Small intestine (tissue), 7 donors: ENCODE measurements at regions not wholly inside any gene's neighbourhood (a gene's known extent, or its start where the extent isn't known, plus 50 kb on each side); places are given as distances from the start of the nearest gene placed in this dataset.

Experiments
- DNase-seq, 2 donors: peaks; one replicate each; pipeline versions ENCODE4 v3.0.0 to v3.0.0-alpha.2; 2013
- FAIRE-seq: peaks from 2 replicates; lab custom pipeline; 2012; peaks lifted over from hg19 to GRCh38; lab: Jason Lieb, UNC
- H3K27ac ChIP-seq, 3 donors: one replicate each; pipeline ENCODE4 v1.5.1; 2013; ENCODE audit warnings: low read length in 2 of 3, mild to moderate bottlenecking in 2 of 3, control low read depth in 1 of 3, inconsistent platforms in 1 of 3, low read depth in 1 of 3, moderate library complexity in 1 of 3
- H3K27me3 ChIP-seq, 3 donors: one replicate each; pipeline ENCODE4 v1.6.1; 2013; ENCODE audit warnings: low read length in 3 of 3, inconsistent platforms in 1 of 3; ENCODE audit not compliant: control insufficient read depth in 3 of 3, insufficient read depth in 3 of 3
- H3K36me3 ChIP-seq, 3 donors: one replicate each; pipeline ENCODE4 v1.6.1; 2013; ENCODE audit warnings: low read length in 3 of 3, inconsistent platforms in 1 of 3, low read depth in 1 of 3, mild to moderate bottlenecking in 1 of 3, moderate library complexity in 1 of 3; ENCODE audit not compliant: control insufficient read depth in 3 of 3, insufficient read depth in 2 of 3
- H3K4me1 ChIP-seq, 3 donors: one replicate each; pipeline ENCODE4 v1.6.1; 2013; ENCODE audit warnings: low read length in 2 of 3, inconsistent platforms in 1 of 3, low read depth in 1 of 3, mild to moderate bottlenecking in 1 of 3, moderate library complexity in 1 of 3; ENCODE audit not compliant: control insufficient read depth in 3 of 3, insufficient read depth in 2 of 3
- H3K4me3 ChIP-seq, 3 donors: one replicate each; pipeline ENCODE4 v1.5.1; 2013; ENCODE audit warnings: low read length in 3 of 3, control low read depth in 1 of 3, inconsistent platforms in 1 of 3, low read depth in 1 of 3, mild to moderate bottlenecking in 1 of 3, moderate library complexity in 1 of 3
- H3K9me3 ChIP-seq, 2 donors: one replicate each; pipeline ENCODE4 v1.6.1; 2013; ENCODE audit warnings: low read depth in 1 of 2, low read length in 1 of 2; ENCODE audit not compliant: control insufficient read depth in 2 of 2, insufficient read depth in 1 of 2
- WGBS, 3 donors: extraction: QIAGEN DNeasy Blood & Tissue Kit; methylation state at CpG; one replicate each; pipeline ENCODE4 v1.1.7; 2013; 5-methylcytosine and 5-hydroxymethylcytosine counted together
- donor health status: healthy with polysubstance abuse.
- donor health status: control.
- donor health status: control.
- donor health status: Bipolar disorder and iron deficiency.
- donor health status: healthy.

GRCh38 chr20:24829649-24830370 is 119.3 kb upstream of the CST7 start:
- 77 to 86% (median 77%) methylated on average over 5 of the region's 5 CpGs for WGBS, 3 donors
- Histone ChIP-seq H3K4me3 (no peak overlapping the region), H3K9me3 (no peaks in the 10 kb centered on the region), H3K4me1 (no peaks in the 10 kb centered on the region), H3K36me3 (no peaks in the 10 kb centered on the region), H3K27ac (no peak overlapping the region), H3K27me3 (no peaks in the 10 kb centered on the region)
- FAIRE-seq (no peak), DNase-seq (no peak)

GRCh38 chr20:24830649-24831048 is 118.4 kb upstream of the CST7 start:
- no peak for FAIRE-seq
- no peak for DNase-seq
- Histone ChIP-seq H3K27ac (no peak overlapping the region), H3K4me3 (no peak overlapping the region), H3K27me3 (no peaks in the 10 kb centered on the region), H3K9me3 (no peaks in the 10 kb centered on the region), H3K36me3 (no peaks in the 10 kb centered on the region), H3K4me1 (no peaks in the 10 kb centered on the region)
- 77 to 97% (median 83%) methylated on average over 3 of the region's 3 CpGs for WGBS, 3 donors

- DNase-seq (no peak), FAIRE-seq (no peak)
- WGBS, 3 donors, result 47 to 81% (median 54%) methylated on average over 1 of the region's 1 CpG
Observed at GRCh38 chr20:24831232-24831631, 117.8 kb upstream of the CST7 start.

GRCh38 chr20:24832518-24832917 is 116.6 kb upstream of the CST7 start:
- Histone ChIP-seq H3K4me3 (no peak overlapping the region), H3K9me3 (no peaks in the 10 kb centered on the region), H3K27me3 (no peaks in the 10 kb centered on the region), H3K36me3 (no peaks in the 10 kb centered on the region), H3K27ac (no peak overlapping the region), H3K4me1 (no peaks in the 10 kb centered on the region)
- WGBS, 3 donors, result 85 to 93% (median 91%) methylated on average over 6 of the region's 6 CpGs
- DNase-seq (no peak), FAIRE-seq (no peak)

More at GRCh38 chr20:24831232-24831631, 117.8 kb upstream of the CST7 start:
- Histone ChIP-seq H3K4me3 (no peak overlapping the region), H3K9me3 (no peaks in the 10 kb centered on the region), H3K27me3 (no peaks in the 10 kb centered on the region), H3K36me3 (no peaks in the 10 kb centered on the region), H3K4me1 (no peaks in the 10 kb centered on the region), H3K27ac (no peak overlapping the region)

GRCh38 chr20:24833592-24833991 is 115.5 kb upstream of the CST7 start:
- Histone ChIP-seq H3K4me3 (no peak overlapping the region), H3K36me3 (no peaks in the 10 kb centered on the region), H3K27ac (no peak overlapping the region), H3K4me1 (no peaks in the 10 kb centered on the region), H3K9me3 (no peaks in the 10 kb centered on the region), H3K27me3 (no peaks in the 10 kb centered on the region)
- WGBS, 3 donors, result 75 to 83% (median 81%) methylated on average over 6 of the region's 6 CpGs
- FAIRE-seq (no peak), DNase-seq (no peak)

GRCh38 chr20:24834310-24834709 is 114.8 kb upstream of the CST7 start:
- no peak for DNase-seq
- Histone ChIP-seq H3K27ac (no peak overlapping the region), H3K4me3 (no peak overlapping the region), H3K9me3 (no peaks in the 10 kb centered on the region), H3K36me3 (no peaks in the 10 kb centered on the region), H3K27me3 (no peaks in the 10 kb centered on the region), H3K4me1 (no peaks in the 10 kb centered on the region)
- WGBS, 3 donors, result 60 to 79% (median 72%) methylated on average over 1 of the region's 1 CpG
- no peak for FAIRE-seq

- WGBS, 3 donors, result 73 to 78% (median 76%) methylated on average over 5 of the region's 5 CpGs
- H3K27ac ChIP-seq, result no peak overlapping the region
- H3K27me3 ChIP-seq, result no peaks in the 10 kb centered on the region
- DNase-seq (no peak), FAIRE-seq (no peak)
- no peak overlapping the region for H3K4me3 ChIP-seq
- no peaks in the 10 kb centered on the region for H3K4me1 ChIP-seq
- no peaks in the 10 kb centered on the region for H3K9me3 ChIP-seq
- H3K36me3 ChIP-seq, result no peaks in the 10 kb centered on the region
Observed at GRCh38 chr20:24835195-24835594, 113.9 kb upstream of the CST7 start.

- FAIRE-seq (no peak), DNase-seq (no peak)
- WGBS, 3 donors, result 74 to 82% (median 82%) methylated on average over 3 of the region's 3 CpGs
Observed at GRCh38 chr20:24836041-24836533, 113.0 kb upstream of the CST7 start.

More at GRCh38 chr20:24836041-24836533, 113.0 kb upstream of the CST7 start:
- Histone ChIP-seq H3K36me3 (no peaks in the 10 kb centered on the region), H3K4me3 (no peak overlapping the region), H3K27me3 (no peaks in the 10 kb centered on the region), H3K4me1 (no peaks in the 10 kb centered on the region), H3K27ac (no peak overlapping the region), H3K9me3 (no peaks in the 10 kb centered on the region)
